SU-DHL-6 (cell line): ENCODE measurements at regions not wholly inside any gene's neighbourhood (a gene's known extent, or its start where the extent isn't known, plus 50 kb on each side); places are given as distances from the start of the nearest gene placed in this dataset.

ENCODE experiments used
- H2AFZ ChIP-seq: fragments of 200-600 bp; sonication (generic); 2 replicates; pipeline ENCODE4 v1.6.1; 2014; ENCODE audit warnings: low read depth, mild to moderate bottlenecking, moderate library complexity, mixed read lengths, antibody characterized with exemption, low read length; ENCODE audit not compliant: severe bottlenecking
- H3F3A ChIP-seq: fragments of 200-600 bp; shearing (Covaris generic); 2 replicates; pipeline ENCODE4 v1.6.0; 2016; ENCODE audit warnings: antibody characterized with exemption, mild to moderate bottlenecking; ENCODE audit not compliant: insufficient read depth
- H3K27ac ChIP-seq: fragments of 200-600 bp; sonication (generic); 2 replicates; pipeline ENCODE4 v1.5.1; 2016; ENCODE audit warnings: low read depth, mild to moderate bottlenecking, low read length, moderate library complexity, mixed read lengths
- H3K27me3 ChIP-seq: fragments of 200-600 bp; sonication (generic), shearing (Covaris generic); 2 replicates; pipeline ENCODE4 v1.6.0; 2014; ENCODE audit warnings: mild to moderate bottlenecking, low read length
- H3K36me3 ChIP-seq: fragments of 200-600 bp; sonication (generic); 2 replicates; pipeline ENCODE4 v1.6.1; 2014; ENCODE audit warnings: mild to moderate bottlenecking, low read length, mixed read lengths
- H3K4me2 ChIP-seq: fragments of 300-600, 200-600 bp; shearing (Covaris generic), sonication (generic); 2 replicates; pipeline ENCODE4 v1.6.0; 2014; ENCODE audit warnings: low read length, low read depth, mild to moderate bottlenecking; ENCODE audit not compliant: poor library complexity, severe bottlenecking
- H3K4me3 ChIP-seq: fragments of 200-600 bp; sonication (generic); 2 replicates; pipeline ENCODE4 v1.5.1; 2014; ENCODE audit warnings: antibody characterized with exemption, low read length, mild to moderate bottlenecking, mixed read lengths; ENCODE audit not compliant: insufficient read depth, poor library complexity, severe bottlenecking
- H3K79me2 ChIP-seq: fragments of 200-600 bp; sonication (generic); 2 replicates; pipeline ENCODE4 v1.6.1; 2014; ENCODE audit warnings: mild to moderate bottlenecking, low read length, moderate library complexity; ENCODE audit not compliant: insufficient read depth
- H3K9ac ChIP-seq: fragments of 200-600 bp; sonication (generic); 2 replicates; pipeline ENCODE4 v1.7.0; 2014; ENCODE audit warnings: mild to moderate bottlenecking, low read length
- H3K9me2 ChIP-seq: fragments of 200-600 bp; sonication (generic); replicated peaks from 2 replicates; pipeline ENCODE4 v1.6.1; 2014; ENCODE audit warnings: low read length; ENCODE audit not compliant: insufficient read depth
- H3K9me3 ChIP-seq: fragments of 200-600 bp; sonication (generic); 2 replicates; pipeline ENCODE4 v1.6.1; 2014; ENCODE audit warnings: low read length, mixed read lengths; ENCODE audit not compliant: insufficient read depth
- H4K20me1 ChIP-seq: fragments of 200-600 bp; sonication (generic); 2 replicates; pipeline ENCODE4 v1.6.1; 2014; ENCODE audit warnings: low read depth, mild to moderate bottlenecking, antibody characterized with exemption, low read length, moderate library complexity, mixed read lengths
- CTCF ChIP-seq: fragments of 200-600 bp; sonication (generic); IDR thresholded peaks from one replicate; pipeline ENCODE4 v1.5.1; 2017; ENCODE audit warnings: antibody characterized with exemption, mild to moderate bottlenecking, low read length, moderate library complexity; ENCODE audit not compliant: insufficient read depth, poor library complexity, severe bottlenecking
- EZH2phosphoT487 ChIP-seq: fragments of 200-600 bp; sonication (generic), shearing (Covaris generic); conservative IDR thresholded peaks from 2 replicates; pipeline ENCODE4 v1.6.1; 2018; ENCODE audit warnings: mild to moderate bottlenecking, antibody characterized with exemption, low read length, moderate library complexity, mixed read lengths

GRCh38 chr2:155162494-155162893 lies 464.0 kb downstream of the KCNJ3 start:
- Histone ChIP-seq H3K27ac (no peak overlapping the region), H2AFZ (no peak overlapping the region), H4K20me1 (no peaks in the 10 kb centered on the region)

GRCh38 chr2:155161314-155161713 lies 462.8 kb downstream of the KCNJ3 start:
- no peak overlapping the region for H3K4me3 ChIP-seq
- no peaks in the 10 kb centered on the region for H4K20me1 ChIP-seq
- H3K27me3 ChIP-seq = no peaks in the 10 kb centered on the region
- H2AFZ ChIP-seq = no peak overlapping the region
- H3K9me3 ChIP-seq = no peaks in the 10 kb centered on the region
- H3K79me2 ChIP-seq = no peaks in the 10 kb centered on the region
- no peaks in the 10 kb centered on the region for H3K9me2 ChIP-seq
- no peak overlapping the region for H3K27ac ChIP-seq
- no peak overlapping the region for H3K4me2 ChIP-seq
- TF ChIP-seq EZH2phosphoT487 (no peak), CTCF (no peak)
- no peak overlapping the region for H3K9ac ChIP-seq
- H3F3A ChIP-seq = no peaks in the 10 kb centered on the region; the same call in 1 of the 2 replicates
- no peaks in the 10 kb centered on the region for H3K36me3 ChIP-seq

More at GRCh38 chr2:155162494-155162893, 464.0 kb downstream of the KCNJ3 start:
- Histone ChIP-seq H3K27me3 (no peaks in the 10 kb centered on the region), H3K9ac (no peak overlapping the region), H3K9me3 (no peaks in the 10 kb centered on the region), H3K36me3 (no peaks in the 10 kb centered on the region), H3K4me3 (no peak overlapping the region), H3F3A (no peaks in the 10 kb centered on the region; the same call in 1 of the 2 replicates), H3K4me2 (no peak overlapping the region), H3K9me2 (no peaks in the 10 kb centered on the region), H3K79me2 (no peaks in the 10 kb centered on the region)
- TF ChIP-seq EZH2phosphoT487 (no peak), CTCF (no peak)

- H3K27ac ChIP-seq = no peak overlapping the region
- no peaks in the 10 kb centered on the region for H3F3A ChIP-seq
- no peaks in the 10 kb centered on the region for H3K79me2 ChIP-seq
- no peak overlapping the region for H3K4me3 ChIP-seq
- H3K9me3 ChIP-seq = no peaks in the 10 kb centered on the region
- H3K9me2 ChIP-seq = no peaks in the 10 kb centered on the region
- H3K9ac ChIP-seq = no peak overlapping the region
- H2AFZ ChIP-seq = no peak overlapping the region
- no peaks in the 10 kb centered on the region for H4K20me1 ChIP-seq
- no peaks in the 10 kb centered on the region for H3K27me3 ChIP-seq
- no peaks in the 10 kb centered on the region for H3K36me3 ChIP-seq
- TF ChIP-seq EZH2phosphoT487 (no peak), CTCF (no peak)
- H3K4me2 ChIP-seq = no peak overlapping the region
These were observed 459.2 kb downstream of the KCNJ3 start for GRCh38 chr2:155157711-155158110.

GRCh38 chr2:155157065-155157464 lies 458.6 kb downstream of the KCNJ3 start:
- no peaks in the 10 kb centered on the region for H3K27me3 ChIP-seq
- no peak for TF ChIP-seq CTCF
- no peak for TF ChIP-seq EZH2phosphoT487
- no peaks in the 10 kb centered on the region for H3K79me2 ChIP-seq
- H3K4me2 ChIP-seq = no peak overlapping the region
- H3F3A ChIP-seq = no peaks in the 10 kb centered on the region
- no peaks in the 10 kb centered on the region for H3K36me3 ChIP-seq
- no peak overlapping the region for H3K27ac ChIP-seq
- no peaks in the 10 kb centered on the region for H3K9me3 ChIP-seq
- H2AFZ ChIP-seq = no peak overlapping the region
- no peak overlapping the region for H3K4me3 ChIP-seq
- H3K9ac ChIP-seq = no peak overlapping the region
- no peaks in the 10 kb centered on the region for H3K9me2 ChIP-seq
- no peaks in the 10 kb centered on the region for H4K20me1 ChIP-seq
